ENCODE measurements at regions not wholly inside any gene's neighbourhood (a gene's known extent, or its start where the extent isn't known, plus 50 kb on each side); places are given as distances from the start of the nearest gene placed in this dataset.
"Not testable (repeated sequence)": the region's sequence is repeated elsewhere in the genome, so short reads cannot be mapped to it uniquely, and the experiment has no call there.

GRCh38 chr12:76292891-76293290, 55.3 kb downstream of the BBS10 start:
- H3K9me3 ChIP-seq (ENCODE audit: control insufficient read depth, insufficient read depth, low read depth, low read length); H3K36me3 ChIP-seq (ENCODE audit: control insufficient read depth in 2 of 2, insufficient read depth in 1 of 2, low read length in 2 of 2); H3K4me1 ChIP-seq (ENCODE audit: control insufficient read depth, insufficient read depth, low read length); H3K4me3 ChIP-seq (ENCODE audit: low read depth, low read length); H3K27ac ChIP-seq (ENCODE audit: extremely low read depth, low read depth, low read length); CTCF ChIA-PET; POLR2A ChIA-PET: not testable (repeated sequence)

GRCh38 chr12:76292305-76292704, 55.9 kb downstream of the BBS10 start:
- CTCF ChIA-PET; H3K27ac ChIP-seq (ENCODE audit: extremely low read depth, low read depth, low read length); H3K4me1 ChIP-seq (ENCODE audit: control insufficient read depth, insufficient read depth, low read length); H3K36me3 ChIP-seq (ENCODE audit: control insufficient read depth in 2 of 2, insufficient read depth in 1 of 2, low read length in 2 of 2); H3K9me3 ChIP-seq (ENCODE audit: control insufficient read depth, insufficient read depth, low read depth, low read length); H3K4me3 ChIP-seq (ENCODE audit: low read depth, low read length); POLR2A ChIA-PET: not testable (repeated sequence)

GRCh38 chr12:76290963-76291859, 57.0 kb downstream of the BBS10 start:
- Histone ChIP-seq H3K9me3 (ENCODE audit: control insufficient read depth, insufficient read depth, low read depth, low read length) (no peaks in the 10 kb centered on the region), H3K4me3 (ENCODE audit: low read depth, low read length) (no peak overlapping the region), H3K4me1 (ENCODE audit: control insufficient read depth, insufficient read depth, low read length) (no peaks in the 10 kb centered on the region), H3K36me3 (ENCODE audit: control insufficient read depth in 2 of 2, insufficient read depth in 1 of 2, low read length in 2 of 2) (no peaks in the 10 kb centered on the region), H3K27ac (ENCODE audit: extremely low read depth, low read depth, low read length) (no peak overlapping the region)
- CTCF ChIA-PET = no interaction called here
- no peak for TF ChIP-seq EGR2 (tag by site-specific recombination; IDR thresholded peaks at IDR 0.05; ENCODE audit: low read depth)
- no peak for TF ChIP-seq ZNF433 (tag by site-specific recombination; IDR thresholded peaks at IDR 0.05; ENCODE audit: low read depth)
- no peak for TF ChIP-seq FEZF1 (tag by site-specific recombination; IDR thresholded peaks at IDR 0.05)
- no peak for TF ChIP-seq ZNF404 (tag by site-specific recombination; IDR thresholded peaks at IDR 0.05)
- POLR2A ChIA-PET = no interaction called here

- H3K4me1 ChIP-seq (ENCODE audit: control insufficient read depth, insufficient read depth, low read length) = no peaks in the 10 kb centered on the region
- TF ChIP-seq ZNF704 (tag by site-specific recombination; IDR thresholded peaks at IDR 0.05) (no peak), ZNF302 (tag by site-specific recombination; IDR thresholded peaks at IDR 0.05; ENCODE audit: low read depth) (no peak), KLF17 (tag by site-specific recombination; IDR thresholded peaks at IDR 0.05) (no peak), ZNF221 (tag by site-specific recombination; IDR thresholded peaks at IDR 0.05; ENCODE audit: borderline replicate concordance) (no peak), ZNF114 (tag by site-specific recombination; IDR thresholded peaks at IDR 0.05) (no peak), RBAK (tag by site-specific recombination; IDR thresholded peaks at IDR 0.05) (no peak), ZXDB (tag by site-specific recombination; IDR thresholded peaks at IDR 0.05) (no peak), ZNF239 (tag by site-specific recombination; IDR thresholded peaks at IDR 0.05) (no peak), PRDM1 (tag by site-specific recombination; IDR thresholded peaks at IDR 0.05) (no peak)
- H3K36me3 ChIP-seq (ENCODE audit: control insufficient read depth in 2 of 2, insufficient read depth in 1 of 2, low read length in 2 of 2) = no peaks in the 10 kb centered on the region
- ChIA-PET POLR2A (no interaction called here), CTCF (no interaction called here)
- H3K27ac ChIP-seq (ENCODE audit: extremely low read depth, low read depth, low read length) = no peak overlapping the region
- H3K9me3 ChIP-seq (ENCODE audit: control insufficient read depth, insufficient read depth, low read depth, low read length) = no peaks in the 10 kb centered on the region
- H3K4me3 ChIP-seq (ENCODE audit: low read depth, low read length) = no peak overlapping the region
These were observed 60.0 kb downstream of the BBS10 start for GRCh38 chr12:76288218-76288617.

All from HEK293 (cell line).